Caco-2 (cell line): ENCODE measurements at regions not wholly inside any gene's neighbourhood (a gene's known extent, or its start where the extent isn't known, plus 50 kb on each side); places are given as distances from the start of the nearest gene placed in this dataset.

ENCODE experiments used
- BruUV-seq: library from RNA; stranded (reverse); fragments of 400-500 nt; replicated peaks from 2 replicates; lab custom pipeline; 2021; lab: Mats Ljungman, UMichigan
- CTCF ChIA-PET: fragments of 300-600 bp; sonication (Branson Sonifier 250); formaldehyde crosslinking; loops from one replicate; lab custom pipeline; 2022; ENCODE audit warnings: antibody characterized with exemption; lab: Charles Lee
- POLR2A ChIA-PET: fragments of 300-600 bp; sonication (Branson Sonifier 250); formaldehyde crosslinking; loops from one replicate; lab custom pipeline; 2022; ENCODE audit warnings: antibody characterized with exemption; lab: Charles Lee
- DNase-seq, 2 experiments: peaks; one replicate each; pipeline versions ENCODE4 v3.0.0 to v3.0.0-alpha.2; 2020 to 2022
- H3K27me3 ChIP-seq: replicated peaks from 2 replicates; pipeline ENCODE4 v1.6.0; 2011; ENCODE audit warnings: low read length; ENCODE audit not compliant: control insufficient read depth, insufficient read depth
- H3K36me3 ChIP-seq: 2 replicates; pipeline ENCODE4 v1.5.1; 2011; ENCODE audit warnings: low read length; ENCODE audit not compliant: control insufficient read depth, insufficient read depth
- H3K4me1 ChIP-seq: fragments of 250-450 bp; sonication (Bioruptor Pico); 2 replicates; pipeline ENCODE4 v1.5.1; 2020; ENCODE audit warnings: mild to moderate bottlenecking
- H3K4me3 ChIP-seq: 2 replicates; pipeline ENCODE4 v1.5.1; 2011; ENCODE audit warnings: low read depth, mild to moderate bottlenecking, control low read depth, low read length
- H3K9me3 ChIP-seq: fragments of 250-450 bp; sonication (Bioruptor Pico); 2 replicates; pipeline ENCODE4 v1.5.1; 2020; ENCODE audit warnings: mild to moderate bottlenecking, moderate library complexity
- H3K27ac Mint-ChIP-seq: one replicate; pipeline ENCODE4 v1.8.0; 2022; ENCODE audit warnings: mixed read lengths; ENCODE audit not compliant: unreplicated experiment
- H3K27me3 Mint-ChIP-seq: one replicate; pipeline ENCODE4 v1.8.0; 2022; ENCODE audit warnings: mixed read lengths; ENCODE audit not compliant: insufficient read depth, unreplicated experiment
- H3K36me3 Mint-ChIP-seq: one replicate; pipeline ENCODE4 v1.8.0; 2022; ENCODE audit warnings: mild to moderate bottlenecking, mixed read lengths; ENCODE audit not compliant: insufficient read depth, unreplicated experiment
- H3K4me1 Mint-ChIP-seq: one replicate; pipeline ENCODE4 v1.8.0; 2022; ENCODE audit warnings: low read depth, mixed read lengths; ENCODE audit not compliant: unreplicated experiment
- H3K4me3 Mint-ChIP-seq: one replicate; pipeline ENCODE4 v1.8.0; 2022; ENCODE audit warnings: mild to moderate bottlenecking, moderate library complexity, mixed read lengths; ENCODE audit not compliant: unreplicated experiment
- H3K9me3 Mint-ChIP-seq: one replicate; pipeline ENCODE4 v1.8.0; 2022; ENCODE audit warnings: mixed read lengths; ENCODE audit not compliant: unreplicated experiment
- intact Hi-C: fragments of 100-400 bp; cut with micrococcal nuclease; formaldehyde crosslinking; loops from one replicate; pipeline ENCODE4 v1.10.0; 2022; ENCODE audit not compliant: unreplicated experiment
- TF ChIP-seq, protein P1 (sequence below), 2 experiments: fragments of 200-600 bp in 1 of 2; IDR thresholded peaks; 1 replicate in 1 of 2; 2 replicates in 1 of 2; pipeline versions ENCODE4 v1.5.1 to v1.8.0; 2011 to 2022; ENCODE audit warnings: antibody characterized with exemption in 1 of 2, control low read depth in 1 of 2, inconsistent platforms in 1 of 2, low read depth in 1 of 2, low read length in 1 of 2, mild to moderate bottlenecking in 1 of 2, moderate library complexity in 1 of 2; ENCODE audit not compliant: insufficient read depth in 1 of 2, severe bottlenecking in 1 of 2, unreplicated experiment in 1 of 2

DNA sequence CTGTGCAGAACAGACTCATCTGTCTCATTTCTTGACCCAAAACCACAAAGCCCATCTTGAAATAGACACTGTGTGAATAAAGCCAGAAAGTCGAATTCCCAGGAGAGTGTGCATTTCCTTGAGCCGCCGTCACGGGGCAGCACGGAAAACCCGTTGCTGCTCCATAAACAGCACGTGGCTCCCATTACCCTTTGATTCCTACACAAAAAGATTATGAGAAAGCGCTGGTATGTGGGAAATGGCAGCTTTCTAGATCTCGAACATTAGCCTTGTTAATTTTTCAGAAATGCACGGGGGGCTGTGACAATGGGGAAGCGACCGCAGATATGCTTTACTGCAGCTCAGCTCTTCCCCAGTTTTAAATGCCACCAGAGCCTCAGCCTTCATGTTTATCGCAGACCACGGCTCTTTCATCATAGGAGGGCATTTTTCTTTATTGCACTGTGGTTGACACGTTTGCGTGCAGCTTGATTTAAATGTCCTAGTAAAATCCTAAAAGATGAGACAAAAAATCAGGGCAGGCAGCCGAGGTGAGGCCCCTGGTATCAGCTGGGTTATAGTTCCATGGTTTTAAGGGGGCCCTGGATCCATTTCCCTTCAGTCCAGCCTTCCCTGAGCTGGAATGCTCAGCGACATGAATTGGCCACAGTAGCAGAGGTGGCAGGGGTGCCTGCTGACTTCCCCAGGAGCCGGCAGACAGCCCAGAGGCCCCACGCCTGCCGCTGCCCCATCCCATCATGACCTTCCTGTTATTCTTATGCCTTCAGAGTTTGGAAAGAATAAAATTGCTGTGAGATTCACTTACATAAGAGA, 249.3 kb downstream of the NDUFA10 start:
- no TSS peak for BruUV-seq
- Mint-ChIP-seq H3K27ac (no peak overlapping the region), H3K36me3 (no peaks in the 10 kb centered on the region), H3K9me3 (no peaks in the 10 kb centered on the region), H3K4me3 (no peak overlapping the region), H3K27me3 (peaks cover 12% of the 10 kb centered on the region), H3K4me1 (no peaks in the 10 kb centered on the region)
- Histone ChIP-seq H3K36me3 (no peaks in the 10 kb centered on the region), H3K27me3 (no peaks in the 10 kb centered on the region), H3K4me1 (no peaks in the 10 kb centered on the region), H3K9me3 (0 out of 2 replicates have a peak, but pooled peaks cover 3% of the 10 kb centered on the region), H3K4me3 (no peak overlapping the region)
- CTCF ChIA-PET: no interaction called here
- TF ChIP-seq, protein P1, sequence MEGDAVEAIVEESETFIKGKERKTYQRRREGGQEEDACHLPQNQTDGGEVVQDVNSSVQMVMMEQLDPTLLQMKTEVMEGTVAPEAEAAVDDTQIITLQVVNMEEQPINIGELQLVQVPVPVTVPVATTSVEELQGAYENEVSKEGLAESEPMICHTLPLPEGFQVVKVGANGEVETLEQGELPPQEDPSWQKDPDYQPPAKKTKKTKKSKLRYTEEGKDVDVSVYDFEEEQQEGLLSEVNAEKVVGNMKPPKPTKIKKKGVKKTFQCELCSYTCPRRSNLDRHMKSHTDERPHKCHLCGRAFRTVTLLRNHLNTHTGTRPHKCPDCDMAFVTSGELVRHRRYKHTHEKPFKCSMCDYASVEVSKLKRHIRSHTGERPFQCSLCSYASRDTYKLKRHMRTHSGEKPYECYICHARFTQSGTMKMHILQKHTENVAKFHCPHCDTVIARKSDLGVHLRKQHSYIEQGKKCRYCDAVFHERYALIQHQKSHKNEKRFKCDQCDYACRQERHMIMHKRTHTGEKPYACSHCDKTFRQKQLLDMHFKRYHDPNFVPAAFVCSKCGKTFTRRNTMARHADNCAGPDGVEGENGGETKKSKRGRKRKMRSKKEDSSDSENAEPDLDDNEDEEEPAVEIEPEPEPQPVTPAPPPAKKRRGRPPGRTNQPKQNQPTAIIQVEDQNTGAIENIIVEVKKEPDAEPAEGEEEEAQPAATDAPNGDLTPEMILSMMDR (IDR thresholded peaks at IDR 0.05; ENCODE audit: insufficient read depth in 1 of 2, low read depth in 1 of 2, low read length in 1 of 2, severe bottlenecking in 1 of 2, unreplicated experiment in 1 of 2): no peak
- DNase-seq: no peak
- intact Hi-C loops: no loop called here
- POLR2A ChIA-PET: no interaction called here

DNA sequence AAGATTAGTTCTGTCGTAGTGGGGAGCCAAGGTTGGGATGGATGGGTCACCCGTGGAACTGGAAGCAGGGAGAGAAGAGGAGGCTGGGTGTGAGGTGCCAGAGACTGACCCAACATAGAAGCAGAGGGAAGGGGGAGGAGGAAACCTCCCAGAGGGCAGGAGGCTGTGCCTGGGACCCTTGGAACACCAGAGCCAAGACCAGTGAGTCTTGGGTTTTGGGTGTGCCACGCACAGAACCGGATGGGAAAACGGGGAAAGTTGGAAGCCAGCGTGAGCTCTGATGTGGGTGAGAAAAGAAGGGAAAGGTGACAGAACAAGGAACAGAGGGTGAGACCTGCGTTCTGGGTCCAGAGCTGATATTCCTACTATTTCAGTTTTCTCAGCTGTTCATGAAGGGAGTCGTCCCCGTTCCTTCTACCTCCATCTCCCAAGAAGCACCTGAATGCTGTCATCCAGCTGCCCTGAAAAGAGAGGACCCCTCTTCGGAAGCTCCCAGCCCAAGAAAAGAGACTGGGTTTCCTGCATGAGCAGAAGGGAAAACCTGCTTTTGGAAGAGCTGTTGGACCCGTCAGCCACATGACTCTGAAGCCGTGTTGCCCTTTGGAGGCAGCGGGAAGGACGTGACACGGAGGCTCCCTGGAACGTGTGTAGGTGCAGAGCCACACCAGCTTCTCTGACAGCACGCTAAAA, 250.1 kb downstream of the NDUFA10 start:
- H3K9me3 Mint-ChIP-seq: no peaks in the 10 kb centered on the region
- H3K27me3 Mint-ChIP-seq: peaks cover 12% of the 10 kb centered on the region
- H3K36me3 Mint-ChIP-seq: no peaks in the 10 kb centered on the region
- Histone ChIP-seq H3K27me3 (no peaks in the 10 kb centered on the region), H3K4me3 (no peak overlapping the region), H3K9me3 (0 out of 2 replicates have a peak, but pooled peaks cover 3% of the 10 kb centered on the region), H3K4me1 (no peaks in the 10 kb centered on the region), H3K36me3 (no peaks in the 10 kb centered on the region)
- intact Hi-C loops: no loop called here
- POLR2A ChIA-PET: no interaction called here
- CTCF ChIA-PET: no interaction called here
- H3K4me1 Mint-ChIP-seq: no peaks in the 10 kb centered on the region
- no peak overlapping the region for H3K27ac Mint-ChIP-seq
- DNase-seq: no peak
- no TSS peak for BruUV-seq
- H3K4me3 Mint-ChIP-seq: no peak overlapping the region
- TF ChIP-seq, protein P1 (IDR thresholded peaks at IDR 0.05; ENCODE audit: insufficient read depth in 1 of 2, low read depth in 1 of 2, low read length in 1 of 2, severe bottlenecking in 1 of 2, unreplicated experiment in 1 of 2): no peak

DNA sequence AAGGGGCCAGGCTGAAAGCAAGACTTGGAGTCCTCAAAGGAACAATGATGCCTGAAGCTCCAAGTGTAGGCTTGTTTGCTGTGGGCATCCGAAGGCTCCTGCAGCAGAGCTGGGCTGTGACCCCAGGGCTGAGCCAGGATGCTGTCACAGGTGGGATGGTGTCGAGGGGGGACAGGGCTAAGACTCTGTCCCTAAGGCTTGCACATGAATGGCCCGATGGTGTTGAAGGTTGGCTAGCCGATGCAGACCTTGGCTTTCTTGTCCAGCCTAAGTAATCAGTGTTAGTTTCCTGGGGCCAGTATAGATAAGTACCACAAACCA, 251.0 kb downstream of the NDUFA10 start:
- ChIA-PET POLR2A (no interaction called here), CTCF (no interaction called here)
- no TSS peak for BruUV-seq
- Histone ChIP-seq H3K4me3 (no peak overlapping the region), H3K9me3 (0 out of 2 replicates have a peak, but pooled peaks cover 3% of the 10 kb centered on the region), H3K4me1 (no peaks in the 10 kb centered on the region), H3K36me3 (no peaks in the 10 kb centered on the region), H3K27me3 (no peaks in the 10 kb centered on the region)
- TF ChIP-seq, protein P1 (IDR thresholded peaks at IDR 0.05; ENCODE audit: insufficient read depth in 1 of 2, low read depth in 1 of 2, low read length in 1 of 2, severe bottlenecking in 1 of 2, unreplicated experiment in 1 of 2): no peak
- Mint-ChIP-seq H3K4me3 (no peak overlapping the region), H3K4me1 (no peaks in the 10 kb centered on the region), H3K27ac (no peak overlapping the region), H3K27me3 (peaks cover 12% of the 10 kb centered on the region), H3K9me3 (no peaks in the 10 kb centered on the region), H3K36me3 (no peaks in the 10 kb centered on the region)
- peak in 1 of 2 experiments; percentile 0 for DNase-seq
- intact Hi-C loops: no loop called here
